AG04449 (cell line): ENCODE measurements at regions not wholly inside any gene's neighbourhood (a gene's known extent, or its start where the extent isn't known, plus 50 kb on each side); places are given as distances from the start of the nearest gene placed in this dataset.
A peak's percentile ranks its signal among the peaks of the same experiment; 100 is the strongest.

Source experiments
- CTCF ChIA-PET: fragments of 350-600 bp; formaldehyde crosslinking; extraction: SDS; loops from one replicate; lab custom pipeline; 2021; ENCODE audit warnings: antibody characterized with exemption; lab: Yijun Ruan, JAX
- POLR2A ChIA-PET: fragments of 400-600, 350-600 bp; formaldehyde crosslinking; extraction: SDS; loops from one replicate; lab custom pipeline; 2020; ENCODE audit warnings: antibody characterized with exemption, inconsistent platforms; lab: Yijun Ruan, JAX
- DNase-seq: peaks from one replicate; pipeline ENCODE4 v3.0.0-alpha.2; 2010; ENCODE audit warnings: low read depth, low spot score
- H3K4me3 ChIP-seq: 2 replicates; pipeline ENCODE4 v1.5.1; 2011; ENCODE audit warnings: low read depth, mild to moderate bottlenecking, control low read depth, low read length
- TF ChIP-seq, protein P1 (sequence below): IDR thresholded peaks from one replicate; pipeline ENCODE4 v1.5.1; 2011; ENCODE audit warnings: mild to moderate bottlenecking, moderate library complexity, low read length, control low read depth, inconsistent platforms; ENCODE audit not compliant: insufficient read depth; ENCODE audit errors: missing control alignments

DNA sequence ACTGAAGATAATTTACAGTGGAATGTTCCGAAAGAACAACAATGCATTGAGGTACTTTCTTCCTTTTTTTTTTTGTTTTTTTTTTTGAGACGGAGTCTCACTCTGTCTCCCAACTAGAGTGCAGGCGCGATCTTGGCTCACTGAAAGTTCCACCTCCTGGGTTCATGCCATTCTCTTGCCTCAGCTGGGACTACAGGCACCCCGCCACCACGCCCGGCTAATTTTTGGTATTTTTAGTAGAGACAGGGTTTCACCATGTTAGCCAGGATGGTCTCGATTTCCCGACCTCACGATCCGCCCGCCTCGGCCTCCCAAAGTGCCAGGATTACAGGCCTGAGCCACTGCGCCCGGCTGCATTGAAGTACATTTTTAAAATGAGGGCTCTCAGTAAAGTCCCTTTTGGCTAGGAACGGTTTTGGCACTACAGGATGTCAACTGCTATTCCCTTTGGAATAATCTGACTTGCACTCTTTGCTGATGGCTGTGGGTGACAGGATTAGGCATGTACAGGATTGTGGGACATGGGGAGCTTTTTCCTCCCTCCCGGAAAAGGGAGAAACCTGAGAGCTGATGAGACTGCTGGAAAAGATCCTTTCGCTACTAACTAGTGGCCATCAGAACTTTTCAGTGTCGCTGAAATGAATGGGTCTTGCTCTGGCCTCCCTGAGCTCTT, 56.9 kb upstream of the EDEM3 start:
- TF ChIP-seq, protein P1, sequence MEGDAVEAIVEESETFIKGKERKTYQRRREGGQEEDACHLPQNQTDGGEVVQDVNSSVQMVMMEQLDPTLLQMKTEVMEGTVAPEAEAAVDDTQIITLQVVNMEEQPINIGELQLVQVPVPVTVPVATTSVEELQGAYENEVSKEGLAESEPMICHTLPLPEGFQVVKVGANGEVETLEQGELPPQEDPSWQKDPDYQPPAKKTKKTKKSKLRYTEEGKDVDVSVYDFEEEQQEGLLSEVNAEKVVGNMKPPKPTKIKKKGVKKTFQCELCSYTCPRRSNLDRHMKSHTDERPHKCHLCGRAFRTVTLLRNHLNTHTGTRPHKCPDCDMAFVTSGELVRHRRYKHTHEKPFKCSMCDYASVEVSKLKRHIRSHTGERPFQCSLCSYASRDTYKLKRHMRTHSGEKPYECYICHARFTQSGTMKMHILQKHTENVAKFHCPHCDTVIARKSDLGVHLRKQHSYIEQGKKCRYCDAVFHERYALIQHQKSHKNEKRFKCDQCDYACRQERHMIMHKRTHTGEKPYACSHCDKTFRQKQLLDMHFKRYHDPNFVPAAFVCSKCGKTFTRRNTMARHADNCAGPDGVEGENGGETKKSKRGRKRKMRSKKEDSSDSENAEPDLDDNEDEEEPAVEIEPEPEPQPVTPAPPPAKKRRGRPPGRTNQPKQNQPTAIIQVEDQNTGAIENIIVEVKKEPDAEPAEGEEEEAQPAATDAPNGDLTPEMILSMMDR: no peak
- no peak for DNase-seq
- ChIA-PET POLR2A (no interaction called here), CTCF (interaction anchor here (0.7 to 12.7 kb wide), 3 partner anchors 10 to 166 kb away, joined by 3 to 650 read pairs (median 3); partner anchors contain the start of gene NIBAN1)
- no peak overlapping the region for H3K4me3 ChIP-seq

DNA sequence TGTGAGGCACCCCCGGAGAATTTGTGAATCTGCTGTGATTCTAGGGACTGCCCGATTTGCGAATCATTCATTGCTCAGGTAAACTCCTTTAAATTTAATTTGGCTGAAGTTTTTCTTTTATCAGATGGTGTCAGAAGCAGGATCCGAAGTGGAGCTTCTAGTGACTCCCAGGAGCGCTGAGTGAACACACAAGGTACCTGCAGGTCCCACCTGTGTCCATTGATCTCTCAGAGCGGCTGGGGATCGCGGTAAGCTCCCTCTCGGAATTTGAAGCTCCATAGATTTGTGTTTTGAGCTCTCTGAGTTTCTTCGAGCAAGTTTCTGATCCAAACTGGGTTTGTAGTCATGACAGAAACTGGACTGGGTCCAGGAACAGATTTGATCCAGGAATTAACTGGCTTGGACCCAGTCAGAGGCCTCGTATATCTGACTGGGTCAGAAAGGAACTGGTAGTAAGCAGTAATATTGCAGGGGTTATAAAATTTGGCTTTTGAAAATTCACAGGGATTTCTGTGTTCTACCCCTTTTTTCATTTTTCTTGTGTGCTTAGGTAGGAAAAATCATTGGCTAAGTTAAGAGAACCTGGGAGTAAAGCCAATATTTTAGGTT, 56.2 kb upstream of the EDEM3 start:
- CTCF ChIA-PET: interaction anchor here (5.9 to 12.7 kb wide), 2 partner anchors 11 to 167 kb away, joined by 42 to 650 read pairs; partner anchors contain the start of gene NIBAN1

DNA sequence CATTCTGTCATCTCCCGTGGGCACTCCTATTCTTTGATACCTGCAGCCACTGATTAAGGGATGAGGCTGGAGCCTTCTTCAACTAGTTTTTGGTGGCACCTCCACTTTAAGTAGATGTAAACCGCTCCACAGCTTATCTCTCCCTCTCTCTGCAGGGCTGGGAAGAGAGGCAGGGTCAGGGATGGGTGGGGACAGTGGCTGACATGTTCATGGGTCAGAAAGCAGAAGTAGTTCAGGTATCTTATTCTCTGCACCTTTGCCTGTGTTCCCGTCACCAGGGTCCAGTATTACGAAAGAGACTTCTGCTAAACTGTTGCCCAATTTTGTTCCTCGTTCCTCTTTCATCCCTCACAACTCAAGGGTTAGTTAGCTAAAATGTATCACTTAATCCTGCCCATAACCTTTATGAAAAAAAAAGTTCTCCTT, 51.7 kb upstream of the EDEM3 start:
- TF ChIP-seq, protein P1: no peak
- DNase-seq: no peak
- H3K4me3 ChIP-seq: no peak overlapping the region
- POLR2A ChIA-PET: interaction anchor here (1.2 kb wide), 1 partner anchor 168 kb away, joined by 5 read pairs; the partner anchor contains the start of gene NIBAN1
- CTCF ChIA-PET: interaction anchor here (0.6 to 12.7 kb wide), 39 partner anchors 9 to 888 kb away, joined by 3 to 650 read pairs (median 4); partner anchors contain the start of gene NIBAN1

More for the DNA sequence above, 56.2 kb upstream of the EDEM3 start:
- no peak for DNase-seq
- POLR2A ChIA-PET: no interaction called here
- H3K4me3 ChIP-seq: no peak overlapping the region
- TF ChIP-seq, protein P1: no peak

DNA sequence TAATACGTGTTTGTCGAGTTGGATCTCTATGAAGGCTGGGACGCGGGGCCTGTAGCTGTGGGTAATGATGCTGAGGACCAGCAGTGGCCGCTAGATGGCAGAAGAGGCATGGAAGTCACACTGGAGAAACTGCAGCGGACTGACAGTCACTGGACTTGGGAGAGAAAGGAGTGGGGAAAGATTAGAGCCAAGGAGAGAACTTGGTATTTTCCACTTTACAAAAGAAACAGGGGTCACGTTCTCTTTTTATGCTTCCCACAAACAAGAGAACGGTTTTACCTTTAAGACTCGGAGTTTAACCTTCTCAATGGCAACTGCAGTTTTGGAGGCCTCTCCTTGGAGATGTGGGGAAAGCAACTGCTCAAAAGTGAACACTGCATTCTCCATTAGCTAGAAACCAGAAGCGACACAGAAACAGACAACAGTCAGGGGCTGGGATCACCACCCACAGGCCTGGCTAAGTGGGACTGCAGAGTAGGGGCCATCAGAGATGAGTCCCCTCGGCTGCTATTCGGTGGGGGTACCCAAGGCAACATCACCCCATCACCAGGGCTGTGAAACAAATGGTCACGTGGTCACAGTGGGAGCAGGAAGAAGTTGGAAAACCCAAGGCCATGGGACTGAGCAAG, 51.1 kb upstream of the EDEM3 start:
- TF ChIP-seq, protein P1: peak; percentile 93
- CTCF ChIA-PET: interaction anchor here (0.6 to 12.7 kb wide), 52 partner anchors 9 to 889 kb away, joined by 3 to 650 read pairs (median 4); partner anchors contain the start of genes EDEM3, NIBAN1 and SWT1
- DNase-seq: peak; percentile 36
- POLR2A ChIA-PET: interaction anchor here (1.2 kb wide), 1 partner anchor 168 kb away, joined by 5 read pairs; the partner anchor contains the start of gene NIBAN1
- H3K4me3 ChIP-seq: no peak overlapping the region
